Left lung (tissue), 4 donors: ENCODE measurements at regions not wholly inside any gene's neighbourhood (a gene's known extent, or its start where the extent isn't known, plus 50 kb on each side); places are given as distances from the start of the nearest gene placed in this dataset.

Experiments used
- ATAC-seq: fragments of 200-7000 bp; cut with Tn5 transposase; one replicate; pipeline ENCODE4 v1.9.1; 2020; ENCODE audit warnings: moderate library complexity
- DNase-seq, 4 donors: peaks; one replicate each; pipeline ENCODE4 v3.0.0-alpha.2; 2013 to 2020
- H3K27ac ChIP-seq, 2 donors: fragments of 200-600 bp; sonication (generic) in 1 of 2; one replicate each; pipeline versions ENCODE4 v1.5.0 to v1.8.0; 2020 to 2021
- H3K27me3 ChIP-seq, 2 donors: fragments of 200-600 bp; sonication (generic) in 1 of 2; one replicate each; pipeline versions ENCODE4 v1.5.0 to v1.8.0; 2020 to 2021
- H3K36me3 ChIP-seq, 2 donors: fragments of 200-600 bp; sonication (generic) in 1 of 2; one replicate each; pipeline versions ENCODE4 v1.5.0 to v1.8.0; 2020 to 2021
- H3K4me1 ChIP-seq, 2 donors: fragments of 200-600 bp; one replicate each; pipeline ENCODE4 v1.8.0; 2021
- H3K4me3 ChIP-seq, 2 donors: fragments of 200-600 bp; sonication (generic) in 1 of 2; one replicate each; pipeline versions ENCODE4 v1.5.0 to v1.8.0; 2020 to 2021; ENCODE audit warnings: mild to moderate bottlenecking in 1 of 2
- H3K9me3 ChIP-seq, 2 donors: fragments of 200-600 bp; sonication (generic) in 1 of 2; one replicate each; pipeline versions ENCODE4 v1.5.0 to v1.8.0; 2020 to 2021
- CTCF ChIP-seq, 2 donors: fragments of 200-600 bp; sonication (generic) in 1 of 2; IDR thresholded peaks; one replicate each; pipeline versions ENCODE4 v1.5.0 to v1.8.0; 2021; ENCODE audit warnings: antibody characterized with exemption in 2 of 2
- intact Hi-C, 2 donors: fragments of 100-400 bp; cut with DNase I; formaldehyde crosslinking; loops; one replicate each; pipeline versions ENCODE4 v1.11.2 to v1.14.2; 2022
- donor health status: DM: no; HTN: yes; CAD: no.
- donor health status: DM: no; HTN: no; CAD: no.

DNA sequence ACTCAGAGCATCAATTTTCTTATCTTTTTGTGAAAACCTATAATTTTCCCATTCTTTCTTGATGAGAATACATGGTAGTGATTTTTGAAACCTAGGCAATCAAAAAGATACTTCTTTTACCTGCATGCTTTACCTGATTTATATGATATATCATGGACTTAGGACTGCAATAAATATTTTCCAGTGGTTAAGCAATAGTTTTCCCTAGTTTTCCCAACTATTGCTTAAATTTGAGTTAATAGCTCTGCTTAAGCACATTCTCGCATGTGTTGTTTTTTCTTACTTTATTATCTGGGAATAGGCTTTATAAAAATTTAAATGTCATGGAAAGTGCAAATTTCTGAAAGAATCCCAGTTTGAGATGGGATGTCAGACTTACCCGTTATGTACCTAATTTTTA, 465.1 kb upstream of the BCHE start:
- Histone ChIP-seq H3K27me3 (no peaks in the 10 kb centered on the region), H3K4me1 (no peaks in the 10 kb centered on the region), H3K9me3 (no peaks in the 10 kb centered on the region), H3K36me3 (no peaks in the 10 kb centered on the region), H3K4me3 (no peak overlapping the region), H3K27ac (no peak overlapping the region)
- intact Hi-C loops = no loop called here
- TF ChIP-seq CTCF (IDR thresholded peaks at IDR 0.05) = no peak
- no peak for ATAC-seq
- no peak for DNase-seq

DNA sequence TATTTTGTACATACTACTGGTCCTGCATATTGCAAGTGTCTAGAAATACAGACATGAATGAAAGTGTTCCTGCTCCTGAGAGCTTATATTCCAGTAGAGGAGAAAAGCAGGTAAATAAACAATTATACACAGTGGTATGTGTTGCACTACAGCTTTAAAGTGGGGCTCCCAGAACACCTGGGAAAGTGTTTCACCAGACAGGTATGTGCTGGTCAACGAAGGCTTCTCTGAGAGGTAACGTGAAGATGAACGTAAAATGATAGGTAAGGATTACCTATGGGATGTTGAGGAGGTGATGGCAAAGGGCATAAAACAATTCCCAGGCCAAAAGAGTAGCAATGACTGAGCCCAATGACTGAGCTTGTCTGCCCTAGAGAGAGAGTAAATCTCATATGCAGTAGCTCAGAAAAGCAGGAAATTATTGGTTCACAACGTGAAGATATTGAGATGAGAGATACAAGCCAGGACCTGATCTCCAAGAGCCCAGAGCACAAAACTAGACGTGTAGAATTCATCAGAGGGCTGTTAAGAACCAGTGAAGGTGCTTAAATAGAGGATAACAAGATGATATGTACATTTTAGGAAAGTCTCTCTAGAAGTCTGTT, 459.1 kb upstream of the BCHE start:
- no peaks in the 10 kb centered on the region for H3K9me3 ChIP-seq
- no peak overlapping the region for H3K4me3 ChIP-seq
- no peaks in the 10 kb centered on the region for H3K36me3 ChIP-seq
- intact Hi-C loops = no loop called here
- DNase-seq (no peak), ATAC-seq (no peak)
- no peak for TF ChIP-seq CTCF (IDR thresholded peaks at IDR 0.05)
- H3K27me3 ChIP-seq = no peaks in the 10 kb centered on the region
- H3K4me1 ChIP-seq = no peaks in the 10 kb centered on the region
- no peak overlapping the region for H3K27ac ChIP-seq

DNA sequence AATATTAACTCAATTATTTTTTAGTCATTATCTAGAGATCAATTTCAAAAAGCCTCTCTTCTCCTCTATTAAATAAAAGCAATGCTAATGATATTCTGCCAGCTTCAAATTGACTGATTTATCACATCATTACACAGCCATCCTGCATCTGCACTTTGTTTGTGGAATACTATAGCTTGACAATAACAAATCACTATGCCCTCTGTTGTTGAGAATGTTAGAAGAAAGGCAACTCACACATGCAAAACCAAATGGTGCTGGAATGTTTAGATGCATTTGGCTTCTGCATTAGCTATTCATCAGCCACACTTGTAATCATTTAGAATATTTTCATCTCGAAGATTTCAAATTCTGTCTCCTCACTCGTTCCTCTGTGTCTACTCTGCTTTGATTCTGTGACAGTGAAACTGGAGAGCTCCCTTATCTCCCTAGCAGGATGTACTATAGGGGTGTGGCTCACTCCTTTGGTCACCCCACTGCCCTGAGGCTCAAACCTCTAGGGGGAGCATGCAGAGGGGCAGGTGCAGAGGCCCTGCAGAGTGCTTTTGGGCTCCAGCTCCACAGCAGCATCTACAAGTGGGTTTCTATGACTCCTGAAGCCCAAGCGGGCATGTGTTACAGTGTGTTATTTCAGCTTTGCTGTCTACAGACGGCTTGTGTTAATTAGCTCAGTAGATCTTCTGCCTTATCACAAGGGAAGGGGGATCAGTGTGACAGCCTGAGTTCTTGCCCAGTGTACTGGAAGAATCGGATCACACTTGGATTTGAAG, 454.1 kb upstream of the BCHE start:
- Histone ChIP-seq H3K4me1 (no peaks in the 10 kb centered on the region), H3K4me3 (no peak overlapping the region), H3K9me3 (no peaks in the 10 kb centered on the region), H3K27me3 (no peaks in the 10 kb centered on the region), H3K36me3 (no peaks in the 10 kb centered on the region), H3K27ac (no peak overlapping the region)
- intact Hi-C loops = no loop called here
- no peak for TF ChIP-seq CTCF (IDR thresholded peaks at IDR 0.05)
- no peak for ATAC-seq
- no peak for DNase-seq

DNA sequence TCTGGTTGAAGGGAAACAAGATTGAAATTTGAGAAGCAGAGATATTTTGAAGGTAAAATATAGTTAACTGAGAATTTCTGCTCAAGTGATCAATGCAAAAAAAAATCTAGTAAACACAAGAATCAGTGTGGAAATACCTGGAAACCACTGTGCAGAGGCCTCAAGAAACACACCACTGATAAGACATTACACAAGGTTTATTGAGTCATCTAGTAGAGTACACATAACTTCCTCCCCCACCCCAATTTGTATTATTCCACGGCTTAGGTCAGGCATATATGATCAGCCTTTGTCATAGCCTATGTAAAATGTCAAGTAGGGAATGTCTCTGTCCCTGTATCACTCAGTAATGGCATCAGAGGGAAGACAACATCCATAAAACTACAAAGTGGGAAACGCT, 447.8 kb upstream of the BCHE start:
- intact Hi-C loops = no loop called here
- TF ChIP-seq CTCF (IDR thresholded peaks at IDR 0.05) = no peak
- Histone ChIP-seq H3K9me3 (no peaks in the 10 kb centered on the region), H3K4me1 (no peaks in the 10 kb centered on the region), H3K4me3 (no peak overlapping the region), H3K36me3 (no peaks in the 10 kb centered on the region), H3K27ac (no peak overlapping the region), H3K27me3 (no peaks in the 10 kb centered on the region)
- DNase-seq (no peak), ATAC-seq (no peak)

DNA sequence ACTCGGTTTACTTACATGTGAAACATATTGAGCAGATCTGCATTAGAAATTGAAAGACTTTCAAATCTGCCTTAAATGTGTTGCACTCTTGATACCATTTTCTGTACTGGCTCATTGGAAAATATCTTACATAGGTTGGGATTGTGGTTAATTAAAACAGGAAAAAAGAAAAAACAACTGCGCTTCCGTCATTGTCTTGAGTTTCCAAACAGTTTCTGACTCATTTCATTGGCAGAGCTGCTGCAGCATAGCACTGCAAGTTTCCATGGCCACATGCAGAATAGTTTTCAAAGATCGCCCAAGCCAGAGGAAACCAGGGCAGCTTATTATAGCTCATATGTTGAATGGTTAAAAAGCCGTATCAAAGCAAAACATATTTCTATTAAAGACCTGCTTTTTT, 446.6 kb upstream of the BCHE start:
- TF ChIP-seq CTCF (IDR thresholded peaks at IDR 0.05) = no peak
- DNase-seq (no peak), ATAC-seq (peak; percentile 44)
- Histone ChIP-seq H3K36me3 (no peaks in the 10 kb centered on the region), H3K9me3 (no peaks in the 10 kb centered on the region), H3K4me3 (no peak overlapping the region), H3K27me3 (no peaks in the 10 kb centered on the region), H3K4me1 (no peaks in the 10 kb centered on the region), H3K27ac (no peak overlapping the region)
- intact Hi-C loops = no loop called here
